HG02852 (cell line): ENCODE measurements at regions not wholly inside any gene's neighbourhood (a gene's known extent, or its start where the extent isn't known, plus 50 kb on each side); places are given as distances from the start of the nearest gene placed in this dataset.
"Not testable (repeated sequence)": the region's sequence is repeated elsewhere in the genome, so short reads cannot be mapped to it uniquely, and the experiment has no call there.

Source experiments
- ATAC-seq: cut with Tn5 transposase; IDR thresholded peaks from one replicate; pipeline ENCODE4 v1.9.1; 2021; ENCODE audit warnings: mild to moderate bottlenecking, moderate library complexity; ENCODE audit not compliant: unreplicated experiment

- ATAC-seq = no peak
Observed at GRCh38 chr12:67716817-67717216, 68.3 kb downstream of the DYRK2 start.

GRCh38 chr12:67719303-67719702, 70.8 kb downstream of the DYRK2 start:
- not testable (repeated sequence) for ATAC-seq

- ATAC-seq = no peak
Observed at GRCh38 chr12:67720351-67720856, 71.9 kb downstream of the DYRK2 start.

- no peak for ATAC-seq
Observed at GRCh38 chr12:67721248-67721647, 72.7 kb downstream of the DYRK2 start.

GRCh38 chr12:67722296-67722695, 73.8 kb downstream of the DYRK2 start:
- no peak for ATAC-seq

GRCh38 chr12:67726868-67727267, 78.3 kb downstream of the DYRK2 start:
- ATAC-seq = no peak

GRCh38 chr12:67727702-67728666, 79.4 kb downstream of the DYRK2 start:
- ATAC-seq = no peak

GRCh38 chr12:67732857-67733256, 84.3 kb downstream of the DYRK2 start:
- no peak for ATAC-seq

- ATAC-seq = no peak
Observed at GRCh38 chr12:67735868-67736267, 87.3 kb downstream of the DYRK2 start.

- ATAC-seq = no peak
Observed at GRCh38 chr12:67740711-67741110, 92.2 kb downstream of the DYRK2 start.

- ATAC-seq = no peak
Observed at GRCh38 chr12:67741270-67741669, 92.7 kb downstream of the DYRK2 start.

- no peak for ATAC-seq
Observed at GRCh38 chr12:67742461-67742860, 93.9 kb downstream of the DYRK2 start.

GRCh38 chr12:67747869-67748742, 99.6 kb downstream of the DYRK2 start:
- ATAC-seq = no peak

- ATAC-seq = no peak
Observed at GRCh38 chr12:67748743-67749040, 100.1 kb downstream of the DYRK2 start.

- ATAC-seq = no peak
Observed at GRCh38 chr12:67750513-67751183, 102.1 kb downstream of the DYRK2 start.

- ATAC-seq = no peak
Observed at GRCh38 chr12:67751381-67751928, 102.9 kb downstream of the DYRK2 start.

GRCh38 chr12:67752226-67752732, 103.7 kb downstream of the DYRK2 start:
- no peak for ATAC-seq

- no peak for ATAC-seq
Observed at GRCh38 chr12:67754933-67755697, 106.6 kb downstream of the DYRK2 start.

GRCh38 chr12:67757651-67758050, 109.1 kb downstream of the DYRK2 start:
- ATAC-seq = peak; percentile 20

- peak; percentile 97 for ATAC-seq
Observed at GRCh38 chr12:67758119-67758518, 109.6 kb downstream of the DYRK2 start.
